Astrocyte (in vitro differentiated cells and primary cell): ENCODE measurements at regions not wholly inside any gene's neighbourhood (a gene's known extent, or its start where the extent isn't known, plus 50 kb on each side); places are given as distances from the start of the nearest gene placed in this dataset.
A peak's percentile ranks its signal among the peaks of the same experiment; 100 is the strongest.
"Not testable (repeated sequence)": the region's sequence is repeated elsewhere in the genome, so short reads cannot be mapped to it uniquely, and the experiment has no call there.

Experiments used
- CTCF ChIP-seq: IDR thresholded peaks from 2 replicates; pipeline ENCODE4 v1.5.1; 2011; ENCODE audit warnings: low read depth, mild to moderate bottlenecking, inconsistent platforms, low read length, moderate library complexity; ENCODE audit not compliant: insufficient read depth
- EZH2 ChIP-seq: IDR thresholded peaks from 2 replicates; pipeline ENCODE4 v1.6.1; 2012; ENCODE audit warnings: mild to moderate bottlenecking, low read length, inconsistent platforms; ENCODE audit not compliant: insufficient read depth

DNA sequence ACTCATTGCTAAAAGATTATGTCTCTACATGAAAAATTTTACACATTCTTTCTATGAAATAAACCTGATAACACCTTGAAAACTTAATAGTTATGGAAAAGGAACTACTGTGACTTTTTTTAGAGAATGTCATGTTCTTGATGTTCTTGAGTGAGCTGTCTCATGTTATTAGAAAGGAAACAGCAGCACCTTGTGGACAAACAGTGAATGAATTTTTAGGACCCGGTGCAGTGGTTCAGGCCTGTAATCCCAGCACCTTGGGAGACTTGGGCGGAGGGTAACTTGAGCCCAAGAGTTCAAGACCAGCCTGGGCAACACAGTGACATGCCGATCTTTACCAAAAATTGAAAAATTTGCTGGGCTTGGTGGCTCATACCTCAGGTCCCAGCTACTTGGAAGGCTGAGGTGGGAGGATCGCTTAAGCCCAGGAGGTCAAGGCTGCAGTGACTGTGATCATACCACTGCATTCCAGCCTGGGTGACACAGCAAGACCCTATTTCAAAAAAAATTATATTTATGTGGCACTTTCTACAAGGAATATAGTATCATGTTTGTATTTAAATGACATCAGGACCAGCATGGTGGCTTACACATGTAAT lies 2207.4 kb upstream of the DEFB115 start:
- TF ChIP-seq EZH2 = not testable (repeated sequence)
- peak; percentile 17 for TF ChIP-seq CTCF
